Activated CD4-positive, alpha-beta T cell treated with anti-CD3 and anti-CD28 coated beads, Interleukin-2, amount 10 ng/mL, durations not matched to agents 24 days and 14 days (primary cell): ENCODE measurements at regions not wholly inside any gene's neighbourhood (a gene's known extent, or its start where the extent isn't known, plus 50 kb on each side); places are given as distances from the start of the nearest gene placed in this dataset.

Experiments
- DNase-seq: peaks from one replicate; pipeline ENCODE4 v3.0.0; 2022
- H3K27ac Mint-ChIP-seq: one replicate; pipeline ENCODE4 v1.8.0; 2022; ENCODE audit warnings: mild to moderate bottlenecking, mixed read lengths
- H3K27me3 Mint-ChIP-seq: one replicate; pipeline ENCODE4 v1.8.0; 2022; ENCODE audit warnings: mixed read lengths
- H3K36me3 Mint-ChIP-seq: one replicate; pipeline ENCODE4 v1.8.0; 2022; ENCODE audit warnings: low read depth, mild to moderate bottlenecking, mixed read lengths
- H3K4me1 Mint-ChIP-seq: one replicate; pipeline ENCODE4 v1.8.0; 2021; ENCODE audit warnings: mixed read lengths
- H3K4me3 Mint-ChIP-seq: one replicate; pipeline ENCODE4 v1.8.0; 2022; ENCODE audit warnings: mild to moderate bottlenecking, moderate library complexity, mixed read lengths
- H3K9me3 Mint-ChIP-seq: one replicate; pipeline ENCODE4 v1.8.0; 2021; ENCODE audit warnings: mixed read lengths
- intact Hi-C: fragments of 100-400 bp; cut with micrococcal nuclease; formaldehyde crosslinking; loops from one replicate; pipeline ENCODE4 v1.15.1; 2023

GRCh38 chr18:35770376-35771014, 189.0 kb downstream of the GALNT1 start:
- no peaks in the 10 kb centered on the region for H3K9me3 Mint-ChIP-seq
- DNase-seq, result no peak
- H3K27ac Mint-ChIP-seq, result no peak overlapping the region
- no peaks in the 10 kb centered on the region for H3K27me3 Mint-ChIP-seq
- H3K4me1 Mint-ChIP-seq, result no peaks in the 10 kb centered on the region
- intact Hi-C loops, result no loop called here
- no peak overlapping the region for H3K4me3 Mint-ChIP-seq
- H3K36me3 Mint-ChIP-seq, result no peaks in the 10 kb centered on the region

DNA sequence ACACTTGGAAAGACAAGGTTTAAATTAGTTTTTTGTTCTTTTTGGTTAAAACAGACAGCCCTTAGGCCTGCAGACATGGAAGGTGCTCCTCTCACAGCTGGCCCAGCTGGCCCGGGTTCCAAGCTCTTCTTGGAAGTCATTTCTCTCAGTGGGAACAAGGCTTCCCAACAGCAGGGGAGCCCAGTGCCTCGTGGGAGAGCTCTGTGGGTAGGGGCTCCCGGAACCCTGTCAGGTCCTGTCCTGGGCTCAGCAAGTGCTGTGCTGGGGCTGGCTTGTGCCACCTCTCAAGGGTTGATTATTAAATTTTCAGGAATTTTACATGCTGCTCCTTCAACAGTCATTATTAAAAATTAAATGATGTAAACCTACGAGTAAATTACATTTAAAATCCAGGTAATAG, 189.6 kb downstream of the GALNT1 start:
- no peaks in the 10 kb centered on the region for H3K9me3 Mint-ChIP-seq
- intact Hi-C loops, result no loop called here
- no peaks in the 10 kb centered on the region for H3K4me1 Mint-ChIP-seq
- H3K27me3 Mint-ChIP-seq, result no peaks in the 10 kb centered on the region
- no peak for DNase-seq
- no peak overlapping the region for H3K27ac Mint-ChIP-seq
- H3K36me3 Mint-ChIP-seq, result no peaks in the 10 kb centered on the region
- no peak overlapping the region for H3K4me3 Mint-ChIP-seq

- Mint-ChIP-seq H3K4me1 (no peaks in the 10 kb centered on the region), H3K27ac (no peak overlapping the region), H3K27me3 (peaks cover 2% of the 10 kb centered on the region), H3K9me3 (no peaks in the 10 kb centered on the region), H3K36me3 (no peaks in the 10 kb centered on the region), H3K4me3 (no peak overlapping the region)
- intact Hi-C loops, result no loop called here
- no peak for DNase-seq
These were observed 194.3 kb downstream of the GALNT1 start for GRCh38 chr18:35775887-35776286.

DNA sequence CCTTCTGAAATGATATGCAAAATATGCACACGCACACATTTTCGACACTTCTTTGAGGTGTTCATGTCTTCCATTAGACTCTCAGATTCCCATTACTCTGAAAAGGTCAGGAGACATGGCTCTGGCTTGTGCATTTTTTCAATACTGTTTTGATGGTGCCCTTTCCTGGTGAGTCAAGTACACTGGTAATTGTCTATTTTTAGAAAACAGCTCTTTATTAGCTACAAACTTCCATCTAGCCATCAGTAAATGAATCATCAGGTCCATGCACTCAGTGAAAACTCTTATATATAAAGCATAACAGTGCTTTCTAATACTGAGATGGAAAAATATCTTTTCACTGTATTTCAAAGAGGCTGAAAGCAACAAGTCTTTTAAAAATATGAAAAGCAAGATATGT, 194.9 kb downstream of the GALNT1 start:
- no peak for DNase-seq
- Mint-ChIP-seq H3K36me3 (no peaks in the 10 kb centered on the region), H3K27me3 (peaks cover 2% of the 10 kb centered on the region), H3K4me3 (no peak overlapping the region), H3K9me3 (no peaks in the 10 kb centered on the region), H3K27ac (no peak overlapping the region), H3K4me1 (no peaks in the 10 kb centered on the region)
- intact Hi-C loops, result no loop called here

DNA sequence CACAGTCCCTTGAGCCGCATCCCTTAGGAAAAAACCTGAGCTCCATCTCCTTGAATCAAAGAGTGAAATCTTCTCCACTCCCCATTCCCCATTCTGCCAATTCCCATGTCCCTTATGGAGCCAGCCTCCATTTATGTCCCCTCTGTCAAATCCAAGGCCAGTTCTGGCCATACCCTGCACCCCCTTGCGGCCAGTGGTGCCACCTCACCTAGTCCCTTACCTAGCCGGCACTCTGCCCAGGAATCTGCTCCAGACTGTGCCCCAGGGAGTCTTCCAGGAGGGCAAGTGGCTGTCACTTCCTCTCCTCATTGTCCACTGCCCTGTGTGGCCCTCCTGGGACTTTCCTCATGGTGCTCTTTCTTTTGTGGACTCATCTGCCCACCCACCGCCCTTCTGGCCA, 195.4 kb upstream of the RMP24 start:
- Mint-ChIP-seq H3K4me3 (no peak overlapping the region), H3K27me3 (peaks cover 2% of the 10 kb centered on the region), H3K9me3 (no peaks in the 10 kb centered on the region), H3K27ac (no peak overlapping the region), H3K36me3 (no peaks in the 10 kb centered on the region), H3K4me1 (no peaks in the 10 kb centered on the region)
- intact Hi-C loops, result no loop called here
- no peak for DNase-seq

DNA sequence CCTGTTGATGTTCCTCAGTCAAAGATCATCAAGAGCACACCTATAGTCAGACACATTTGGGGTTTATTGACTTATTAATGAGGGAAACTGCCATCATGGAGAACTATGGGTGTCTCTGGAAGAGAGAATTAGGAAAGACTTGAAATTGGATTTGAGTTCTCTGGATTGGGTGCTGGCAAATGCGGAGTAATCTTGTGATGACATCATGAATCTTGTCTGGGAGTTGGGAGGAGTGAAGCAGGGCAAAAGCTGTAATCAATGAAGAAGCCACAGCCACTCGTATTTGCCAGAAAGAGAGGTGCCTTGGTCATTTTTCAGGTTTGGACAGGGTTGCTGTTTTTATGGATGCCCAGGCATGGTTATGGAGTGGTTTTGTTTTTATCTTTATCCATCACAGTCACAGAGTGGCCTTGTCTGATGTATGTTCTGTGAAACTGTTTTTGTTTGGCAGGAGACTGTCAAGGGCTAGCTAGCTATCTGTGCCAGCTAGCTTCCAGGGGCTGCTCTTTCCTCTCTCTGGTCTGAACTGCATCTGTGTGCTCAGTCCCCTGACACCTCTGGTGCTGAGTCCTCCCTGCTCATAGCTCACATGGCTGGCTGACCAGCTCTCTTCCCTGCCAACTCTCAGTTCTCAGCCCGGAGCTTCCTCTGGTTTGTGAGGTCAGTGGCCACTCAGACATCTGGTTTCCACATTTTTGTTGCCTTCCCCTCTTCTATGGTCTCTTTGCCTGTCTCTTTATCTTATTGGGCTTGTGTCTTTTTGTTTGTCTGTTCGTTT, 193.4 kb upstream of the RMP24 start:
- H3K4me1 Mint-ChIP-seq, result no peaks in the 10 kb centered on the region
- intact Hi-C loops, result no loop called here

GRCh38 chr18:35780937-35781336, 191.5 kb upstream of the RMP24 start:
- Mint-ChIP-seq H3K27me3 (peaks cover 2% of the 10 kb centered on the region), H3K36me3 (no peaks in the 10 kb centered on the region), H3K27ac (no peak overlapping the region), H3K4me1 (no peaks in the 10 kb centered on the region), H3K9me3 (no peaks in the 10 kb centered on the region), H3K4me3 (no peak overlapping the region)
- no peak for DNase-seq
- intact Hi-C loops, result no loop called here

More for the DNA sequence above, 193.4 kb upstream of the RMP24 start:
- Mint-ChIP-seq H3K27ac (no peak overlapping the region), H3K9me3 (no peaks in the 10 kb centered on the region), H3K36me3 (no peaks in the 10 kb centered on the region), H3K27me3 (peaks cover 2% of the 10 kb centered on the region), H3K4me3 (no peak overlapping the region)
- no peak for DNase-seq

- no peaks in the 10 kb centered on the region for H3K4me1 Mint-ChIP-seq
These were observed 189.6 kb upstream of the RMP24 start for GRCh38 chr18:35782926-35783325.

GRCh38 chr18:35786365-35787042, 186.0 kb upstream of the RMP24 start:
- Mint-ChIP-seq H3K27me3 (peaks cover 3% of the 10 kb centered on the region), H3K4me3 (no peak overlapping the region), H3K36me3 (no peaks in the 10 kb centered on the region), H3K4me1 (no peaks in the 10 kb centered on the region), H3K9me3 (no peaks in the 10 kb centered on the region), H3K27ac (no peak overlapping the region)
- no peak for DNase-seq
- intact Hi-C loops, result no loop called here

More at GRCh38 chr18:35782926-35783325, 189.6 kb upstream of the RMP24 start:
- no peaks in the 10 kb centered on the region for H3K9me3 Mint-ChIP-seq
- no peak overlapping the region for H3K27ac Mint-ChIP-seq
- no peak for DNase-seq
- intact Hi-C loops, result no loop called here
- peaks cover 3% of the 10 kb centered on the region for H3K27me3 Mint-ChIP-seq
- no peak overlapping the region for H3K4me3 Mint-ChIP-seq
- no peaks in the 10 kb centered on the region for H3K36me3 Mint-ChIP-seq

DNA sequence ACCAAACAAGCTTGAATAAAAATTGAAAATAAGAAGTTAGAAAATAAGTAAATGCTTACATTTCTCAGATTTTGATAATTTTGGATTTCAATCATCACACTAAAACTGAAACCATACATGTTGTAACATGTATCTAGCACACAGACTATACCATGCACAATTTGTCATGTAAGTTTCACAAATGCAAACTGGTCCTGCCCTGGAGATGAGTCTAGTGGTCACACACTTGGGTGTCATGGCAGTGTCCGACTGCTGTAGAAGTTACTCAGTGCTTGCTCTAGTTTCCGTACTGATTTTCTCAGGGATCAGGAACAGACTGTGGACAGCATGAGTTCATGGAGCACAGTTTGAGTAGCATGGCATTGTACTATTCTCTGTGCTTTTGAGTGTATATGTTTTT, 182.9 kb upstream of the RMP24 start:
- H3K4me1 Mint-ChIP-seq, result no peaks in the 10 kb centered on the region
- no peak overlapping the region for H3K4me3 Mint-ChIP-seq
- no peak overlapping the region for H3K27ac Mint-ChIP-seq
- DNase-seq, result no peak
- no peaks in the 10 kb centered on the region for H3K36me3 Mint-ChIP-seq
- peaks cover 7% of the 10 kb centered on the region for H3K27me3 Mint-ChIP-seq
- intact Hi-C loops, result no loop called here
- no peaks in the 10 kb centered on the region for H3K9me3 Mint-ChIP-seq

DNA sequence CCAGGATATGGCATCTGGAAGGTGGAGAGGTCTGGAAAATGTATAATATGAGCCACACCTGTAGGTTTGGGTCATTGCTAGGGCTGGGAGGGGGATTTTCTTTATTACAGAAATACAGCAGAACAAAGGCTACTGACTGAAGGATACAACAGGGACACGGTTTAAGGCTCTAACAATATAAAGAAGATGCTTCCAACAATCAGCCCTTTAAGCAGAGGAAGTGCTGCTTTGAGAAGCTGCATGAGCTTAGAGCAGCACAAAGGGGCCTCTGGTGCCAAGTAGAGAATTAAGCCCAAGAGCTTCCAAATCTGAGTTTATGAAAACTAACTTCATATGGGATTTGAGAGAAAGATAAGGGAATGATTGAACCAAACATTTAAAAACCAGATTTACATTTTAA, 174.5 kb upstream of the RMP24 start:
- Mint-ChIP-seq H3K9me3 (no peaks in the 10 kb centered on the region), H3K36me3 (no peaks in the 10 kb centered on the region), H3K4me3 (no peak overlapping the region), H3K27ac (no peak overlapping the region), H3K27me3 (peaks cover 8% of the 10 kb centered on the region), H3K4me1 (no peaks in the 10 kb centered on the region)
- intact Hi-C loops, result no loop called here
- DNase-seq, result no peak

GRCh38 chr18:35803551-35803950, 168.9 kb upstream of the RMP24 start:
- intact Hi-C loops, result no loop called here
- Mint-ChIP-seq H3K27me3 (peaks cover 2% of the 10 kb centered on the region), H3K9me3 (no peaks in the 10 kb centered on the region), H3K36me3 (no peaks in the 10 kb centered on the region), H3K27ac (no peak overlapping the region), H3K4me3 (no peak overlapping the region), H3K4me1 (no peaks in the 10 kb centered on the region)
- no peak for DNase-seq

DNA sequence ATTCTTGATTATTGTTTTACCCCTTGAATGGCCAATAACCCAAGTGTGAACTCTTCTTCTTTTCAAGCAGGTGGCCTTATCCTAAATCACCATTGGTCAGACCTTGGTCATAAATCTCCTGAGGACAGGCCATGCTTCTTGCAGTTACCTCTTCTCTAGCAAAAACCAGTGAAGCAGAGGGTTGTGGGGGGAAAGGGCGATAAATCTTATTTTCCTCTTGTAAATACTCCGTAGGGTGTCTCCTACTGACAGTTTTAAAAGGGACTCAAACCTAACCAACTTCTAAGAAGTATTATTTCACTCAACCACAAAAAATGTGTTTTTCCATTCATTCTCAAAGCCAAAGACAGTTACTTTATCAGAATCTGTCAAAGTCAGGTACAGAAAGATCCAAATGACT, 168.1 kb upstream of the RMP24 start:
- peaks cover 2% of the 10 kb centered on the region for H3K27me3 Mint-ChIP-seq
- DNase-seq, result no peak
- intact Hi-C loops, result no loop called here
- no peaks in the 10 kb centered on the region for H3K36me3 Mint-ChIP-seq
- H3K27ac Mint-ChIP-seq, result no peak overlapping the region
- no peak overlapping the region for H3K4me3 Mint-ChIP-seq
- H3K9me3 Mint-ChIP-seq, result no peaks in the 10 kb centered on the region
- peaks cover 3% of the 10 kb centered on the region for H3K4me1 Mint-ChIP-seq

DNA sequence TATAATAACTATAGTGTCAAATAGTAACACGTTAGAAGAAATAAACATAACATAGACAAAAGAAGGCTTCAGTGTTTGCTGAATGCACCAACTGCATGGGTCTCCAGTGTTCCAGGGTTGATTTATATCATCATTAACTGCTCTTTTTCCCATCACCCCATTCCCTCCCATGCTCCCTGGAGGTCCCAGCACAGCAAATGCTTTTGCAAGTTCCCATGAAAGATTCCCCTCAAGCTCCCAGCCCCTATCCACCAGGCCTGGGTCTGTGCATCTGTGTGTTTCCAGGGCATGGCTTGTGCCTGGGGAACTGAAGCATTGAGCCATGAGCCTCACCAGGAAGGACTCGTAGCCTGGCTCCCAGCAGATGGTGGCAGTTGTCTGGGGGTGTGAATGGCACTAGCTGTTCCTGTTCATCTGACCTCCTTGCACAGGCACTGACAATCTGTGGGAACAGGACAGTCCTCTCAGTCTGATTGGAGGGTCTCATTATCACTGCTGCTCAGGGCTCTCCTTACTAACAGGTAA, 164.6 kb upstream of the RMP24 start:
- Mint-ChIP-seq H3K9me3 (no peaks in the 10 kb centered on the region), H3K36me3 (no peaks in the 10 kb centered on the region), H3K4me1 (peaks cover 10% of the 10 kb centered on the region), H3K4me3 (no peak overlapping the region), H3K27ac (no peak overlapping the region), H3K27me3 (peaks cover 2% of the 10 kb centered on the region)
- DNase-seq, result no peak
- intact Hi-C loops, result no loop called here
